Lower leg skin (tissue), 4 donors: ENCODE measurements at regions not wholly inside any gene's neighbourhood (a gene's known extent, or its start where the extent isn't known, plus 50 kb on each side); places are given as distances from the start of the nearest gene placed in this dataset.

Source experiments
- DNase-seq, 2 donors: peaks; one replicate each; pipeline ENCODE4 v3.0.0-alpha.2; 2019; ENCODE audit warnings: low spot score in 2 of 2
- H3K4me3 ChIP-seq: fragments of 200-600 bp; sonication (generic); 2 replicates; pipeline ENCODE4 v1.5.1; 2017; ENCODE audit warnings: mild to moderate bottlenecking, low read depth; ENCODE audit not compliant: poor library complexity, severe bottlenecking
- CTCF ChIP-seq, 3 donors: fragments of 450-650 bp; IDR thresholded peaks; one replicate each; pipeline ENCODE4 v1.5.1; 2016; ENCODE audit warnings: antibody characterized with exemption in 3 of 3, mild to moderate bottlenecking in 3 of 3, moderate library complexity in 2 of 3
- POLR2A ChIP-seq, 2 donors: fragments of 450-650 bp; IDR thresholded peaks; one replicate each; pipeline ENCODE4 v1.6.1; 2016 to 2017; ENCODE audit warnings: antibody characterized with exemption in 2 of 2, mild to moderate bottlenecking in 1 of 2, moderate library complexity in 1 of 2
- WGBS, 2 donors: methylation state at CpG; one replicate each; pipeline ENCODE4 v1.1.5; 2018; 5-methylcytosine and 5-hydroxymethylcytosine counted together
- intact Hi-C: fragments of 100-400 bp; cut with DNase I; formaldehyde crosslinking; loops from one replicate; pipeline ENCODE4 v1.15.0; 2023; ENCODE audit warnings: low total_unique reads

- DNase-seq = no peak
- TF ChIP-seq CTCF (IDR thresholded peaks at IDR 0.05) = no peak
- TF ChIP-seq POLR2A (IDR thresholded peaks at IDR 0.05) = no peak
- intact Hi-C loops = no loop called here
- no peak overlapping the region for H3K4me3 ChIP-seq
- WGBS, 2 donors = 77 to 81% methylated on average over 3 of the region's 3 CpGs
Observed at GRCh38 chr6:2426561-2427340, 181.3 kb upstream of the GMDS start.

- no peak for DNase-seq
- WGBS, 2 donors = 72 to 88% methylated on average over 1 of the region's 1 CpG
- H3K4me3 ChIP-seq = no peak overlapping the region
- no peak for TF ChIP-seq CTCF (IDR thresholded peaks at IDR 0.05)
- no peak for TF ChIP-seq POLR2A (IDR thresholded peaks at IDR 0.05)
- intact Hi-C loops = no loop called here
Observed at GRCh38 chr6:2416128-2416712, 170.8 kb upstream of the GMDS start.

- 82 to 83% methylated on average over 19 of the region's 19 CpGs for WGBS, 2 donors
- DNase-seq = no peak
- no peak overlapping the region for H3K4me3 ChIP-seq
- no peak for TF ChIP-seq CTCF (IDR thresholded peaks at IDR 0.05)
- no peak for TF ChIP-seq POLR2A (IDR thresholded peaks at IDR 0.05)
- intact Hi-C loops = no loop called here
Observed at GRCh38 chr6:2414885-2415547, 169.6 kb upstream of the GMDS start.

- no peak overlapping the region for H3K4me3 ChIP-seq
- no peak for DNase-seq
- no peak for TF ChIP-seq CTCF (IDR thresholded peaks at IDR 0.05)
- TF ChIP-seq POLR2A (IDR thresholded peaks at IDR 0.05) = no peak
- intact Hi-C loops = no loop called here
- whole genome bisulfite sequencing, 2 donors = 69 to 76% methylated on average over 4 of the region's 4 CpGs
Observed at GRCh38 chr6:2412731-2413130, 167.3 kb upstream of the GMDS start.

GRCh38 chr6:2410656-2411380 lies 165.4 kb upstream of the GMDS start:
- 93 to 95% methylated on average over 7 of the region's 7 CpGs for WGBS, 2 donors
- intact Hi-C loops = no loop called here
- no peak overlapping the region for H3K4me3 ChIP-seq
- no peak for TF ChIP-seq POLR2A (IDR thresholded peaks at IDR 0.05)
- TF ChIP-seq CTCF (IDR thresholded peaks at IDR 0.05) = no peak
- DNase-seq = no peak
